Smooth muscle cell (in vitro differentiated cells): ENCODE measurements at regions not wholly inside any gene's neighbourhood (a gene's known extent, or its start where the extent isn't known, plus 50 kb on each side); places are given as distances from the start of the nearest gene placed in this dataset.
"Not testable (repeated sequence)": the region's sequence is repeated elsewhere in the genome, so short reads cannot be mapped to it uniquely, and the experiment has no call there.

ENCODE experiments used
- DNase-seq: peaks from one replicate; lab custom pipeline; 2025; ENCODE audit not compliant: unreplicated experiment; lab: John Stamatoyannopoulos, UW
- H2AFZ ChIP-seq: fragments of 200-600 bp; sonication (generic); 2 replicates; pipeline ENCODE4 v1.6.0; 2016; ENCODE audit warnings: antibody characterized with exemption, low read depth, mild to moderate bottlenecking
- H3F3A ChIP-seq: fragments of 200-600 bp; sonication (generic); 2 replicates; pipeline ENCODE4 v1.6.0; 2017; ENCODE audit warnings: antibody characterized with exemption, low read depth
- H3K27ac ChIP-seq: fragments of 200-600 bp; sonication (generic); 2 replicates; pipeline ENCODE4 v1.5.1; 2016; ENCODE audit warnings: low read depth, mild to moderate bottlenecking
- H3K27me3 ChIP-seq: fragments of 200-600 bp; sonication (generic); 2 replicates; pipeline ENCODE4 v1.6.1; 2016; ENCODE audit warnings: low read depth, mild to moderate bottlenecking
- H3K36me3 ChIP-seq: fragments of 200-600 bp; sonication (generic); 2 replicates; pipeline ENCODE4 v1.5.1; 2016; ENCODE audit warnings: low read depth
- H3K4me1 ChIP-seq: fragments of 200-600 bp; sonication (generic); 2 replicates; pipeline ENCODE4 v1.5.1; 2016; ENCODE audit warnings: low read depth
- H3K4me2 ChIP-seq: fragments of 200-600 bp; sonication (generic); 2 replicates; pipeline ENCODE4 v1.6.0; 2016; ENCODE audit warnings: mild to moderate bottlenecking
- H3K4me3 ChIP-seq: fragments of 200-600 bp; sonication (generic); 2 replicates; pipeline ENCODE4 v1.5.1; 2016; ENCODE audit warnings: mild to moderate bottlenecking
- H3K79me2 ChIP-seq: fragments of 200-600 bp; sonication (generic); 2 replicates; pipeline ENCODE4 v1.6.0; 2016; ENCODE audit warnings: low read depth, mild to moderate bottlenecking
- H3K9ac ChIP-seq: fragments of 200-600 bp; sonication (generic); 2 replicates; pipeline ENCODE4 v1.6.0; 2016; ENCODE audit warnings: low read depth
- H3K9me3 ChIP-seq: fragments of 200-600 bp; sonication (generic); replicated peaks from 2 replicates; pipeline ENCODE4 v1.5.1; 2016; ENCODE audit warnings: low read depth
- H4K20me1 ChIP-seq: fragments of 200-600 bp; sonication (generic); 2 replicates; pipeline ENCODE4 v1.6.0; 2016; ENCODE audit warnings: low read depth
- WGBS: methylation state at CpG from one replicate; pipeline ENCODE4 v1.1.7; 2016; ENCODE audit warnings: low lambda C conversion rate; 5-methylcytosine and 5-hydroxymethylcytosine counted together
- TF ChIP-seq, protein P1 (sequence below): fragments of 200-600 bp; sonication (generic); IDR thresholded peaks from 2 replicates; pipeline ENCODE4 v1.5.1; 2017; ENCODE audit warnings: borderline replicate concordance, mild to moderate bottlenecking, antibody characterized with exemption; ENCODE audit not compliant: insufficient read depth, poor library complexity, severe bottlenecking

GRCh38 chr3:51604212-51604611 lies 65.7 kb downstream of the RAD54L2 start:
- TF ChIP-seq, protein P1, sequence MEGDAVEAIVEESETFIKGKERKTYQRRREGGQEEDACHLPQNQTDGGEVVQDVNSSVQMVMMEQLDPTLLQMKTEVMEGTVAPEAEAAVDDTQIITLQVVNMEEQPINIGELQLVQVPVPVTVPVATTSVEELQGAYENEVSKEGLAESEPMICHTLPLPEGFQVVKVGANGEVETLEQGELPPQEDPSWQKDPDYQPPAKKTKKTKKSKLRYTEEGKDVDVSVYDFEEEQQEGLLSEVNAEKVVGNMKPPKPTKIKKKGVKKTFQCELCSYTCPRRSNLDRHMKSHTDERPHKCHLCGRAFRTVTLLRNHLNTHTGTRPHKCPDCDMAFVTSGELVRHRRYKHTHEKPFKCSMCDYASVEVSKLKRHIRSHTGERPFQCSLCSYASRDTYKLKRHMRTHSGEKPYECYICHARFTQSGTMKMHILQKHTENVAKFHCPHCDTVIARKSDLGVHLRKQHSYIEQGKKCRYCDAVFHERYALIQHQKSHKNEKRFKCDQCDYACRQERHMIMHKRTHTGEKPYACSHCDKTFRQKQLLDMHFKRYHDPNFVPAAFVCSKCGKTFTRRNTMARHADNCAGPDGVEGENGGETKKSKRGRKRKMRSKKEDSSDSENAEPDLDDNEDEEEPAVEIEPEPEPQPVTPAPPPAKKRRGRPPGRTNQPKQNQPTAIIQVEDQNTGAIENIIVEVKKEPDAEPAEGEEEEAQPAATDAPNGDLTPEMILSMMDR: no peak
- Histone ChIP-seq H3K9ac (no peak overlapping the region), H2AFZ (no peak overlapping the region), H3K4me2 (no peak overlapping the region), H4K20me1 (peaks cover 75% of the 10 kb centered on the region), H3K4me1 (no peaks in the 10 kb centered on the region), H3K27me3 (no peaks in the 10 kb centered on the region), H3K27ac (no peak overlapping the region), H3K9me3 (no peaks in the 10 kb centered on the region), H3K79me2 (peaks cover 20% of the 10 kb centered on the region), H3F3A (no peaks in the 10 kb centered on the region), H3K36me3 (no peaks in the 10 kb centered on the region), H3K4me3 (no peak overlapping the region)
- 100% methylated on average over 1 of the region's 1 CpG for WGBS
- no peak for DNase-seq

- Histone ChIP-seq H3K36me3 (no peaks in the 10 kb centered on the region), H3K4me1 (no peaks in the 10 kb centered on the region), H3K9ac (no peak overlapping the region), H3K4me3 (no peak overlapping the region), H3K27me3 (no peaks in the 10 kb centered on the region), H3F3A (no peaks in the 10 kb centered on the region), H3K9me3 (no peaks in the 10 kb centered on the region), H4K20me1 (peaks cover 75% of the 10 kb centered on the region), H3K4me2 (no peak overlapping the region), H2AFZ (no peak overlapping the region), H3K79me2 (peaks cover 25% of the 10 kb centered on the region), H3K27ac (no peak overlapping the region)
- over 99% methylated on average over 3 of the region's 3 CpGs for WGBS
- no peak for DNase-seq
- TF ChIP-seq, protein P1: no peak
These were observed 65.1 kb upstream of the TEX264 start for GRCh38 chr3:51605938-51606337.

- not testable (repeated sequence) for H3K4me1 ChIP-seq, DNase-seq, H3K36me3 ChIP-seq, H3K9me3 ChIP-seq, H3K27me3 ChIP-seq, H3K4me2 ChIP-seq, H2AFZ ChIP-seq, H3K9ac ChIP-seq, H3K4me3 ChIP-seq, H3F3A ChIP-seq, H3K27ac ChIP-seq
- H3K79me2 ChIP-seq: peaks cover 28% of the 10 kb centered on the region
- peaks cover 77% of the 10 kb centered on the region for H4K20me1 ChIP-seq
- WGBS: 92% methylated on average over 2 of the region's 4 CpGs
These were observed 64.2 kb upstream of the TEX264 start for GRCh38 chr3:51606871-51607270.

DNA sequence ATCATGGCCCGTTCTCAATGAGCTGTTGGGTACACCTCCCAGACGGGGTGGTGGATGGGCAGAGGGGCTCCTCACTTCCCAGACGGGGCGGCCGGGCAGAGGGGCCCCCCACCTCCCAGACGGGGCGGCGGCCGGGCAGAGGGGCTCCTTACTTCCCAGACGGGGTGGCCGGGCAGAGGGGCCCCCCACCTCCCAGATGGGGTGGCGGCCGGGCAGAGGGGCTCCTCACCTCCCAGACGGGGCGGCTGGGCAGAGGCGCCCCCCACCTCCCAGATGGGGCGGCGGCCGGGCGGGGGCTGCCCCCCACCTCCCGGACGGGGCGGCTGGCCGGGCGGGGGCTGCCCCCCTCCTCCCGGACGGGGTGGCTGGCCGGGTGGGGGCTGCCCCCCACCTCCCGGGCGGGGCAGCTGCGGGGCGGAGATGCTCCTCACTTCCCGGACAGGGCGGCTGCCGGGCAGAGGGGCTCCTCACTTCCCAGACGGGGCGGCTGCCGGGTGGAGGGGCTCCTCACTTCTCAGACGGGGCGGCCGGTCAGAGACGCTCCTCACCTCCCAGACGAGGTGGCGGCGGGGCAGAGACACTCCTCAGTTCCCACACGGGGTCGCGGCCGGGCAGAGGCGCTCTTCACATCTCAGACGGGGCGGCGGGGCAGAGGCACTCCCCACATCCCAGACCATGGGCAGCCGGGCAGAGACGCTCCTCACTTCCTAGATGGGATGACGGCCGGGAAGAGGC lies 63.3 kb upstream of the TEX264 start:
- not testable (repeated sequence) for H3K9ac ChIP-seq, H3F3A ChIP-seq, H3K9me3 ChIP-seq, H3K4me3 ChIP-seq, H3K27me3 ChIP-seq, H3K4me1 ChIP-seq, H3K27ac ChIP-seq, H3K36me3 ChIP-seq, H2AFZ ChIP-seq, DNase-seq, H3K4me2 ChIP-seq
- 99% methylated on average over 18 of the region's 57 CpGs for WGBS
- Histone ChIP-seq H3K79me2 (peaks cover 36% of the 10 kb centered on the region), H4K20me1 (peaks cover 77% of the 10 kb centered on the region)
